Heart left ventricle (tissue), 13 donors: ENCODE measurements at regions not wholly inside any gene's neighbourhood (a gene's known extent, or its start where the extent isn't known, plus 50 kb on each side); places are given as distances from the start of the nearest gene placed in this dataset.

ENCODE experiments used
- CTCF ChIP-seq, 12 donors: fragments of 200-600 bp; sonication (generic) in 4 of 12; IDR thresholded peaks; one replicate each; pipeline versions ENCODE4 v1.5.0 to v1.8.0; 2018 to 2022; ENCODE audit warnings: antibody characterized with exemption in 12 of 12, mild to moderate bottlenecking in 5 of 12
- POLR2A ChIP-seq, 2 donors: fragments of 450-650 bp; IDR thresholded peaks; one replicate each; pipeline ENCODE4 v1.6.1; 2017; ENCODE audit warnings: antibody characterized with exemption in 2 of 2, mild to moderate bottlenecking in 2 of 2, moderate library complexity in 2 of 2
- donor health status: ischemic (EF 13 %, LVEDD 7.1; RV severe dilation, severe dysfunction).
- donor health status: DM: no; HTN: yes; CAD: no.
- donor health status: DM: no; HTN: no; CAD: no.
- donor health status: ischemic (EF 25% LVEDD 6.9; RV normal size, moderate dysfunction).
- donor health status: ischemic (EF 25% LVEDD 5.7; RV mildly dilated, moderate dysfunction).
- donor health status: ischemic (EF 35%, LVEDD 5.7; RV mildly dilated, moderate dysfunction).
- donor health status: nonischemic (EF 11% LVEDD 7.7; RV severe dilation, severe dysfunction).
- donor health status: DM: yes; HTN: yes; CAD: no.
- donor health status: PGD.
- donor health status: ischemic (EF 29% LVEDD 5.4; RV normal size, mild dysfunction).
- donor health status: nonischemic (EF 23%, LVEDD 6.1; RV moderate dilation, normal function).

GRCh38 chr1:106319612-106320011, 736.9 kb upstream of the PRMT6 start:
- TF ChIP-seq POLR2A (IDR thresholded peaks at IDR 0.05) (no peak), CTCF (IDR thresholded peaks at IDR 0.05) (no peak)
